HG03196 (cell line): ENCODE measurements at regions not wholly inside any gene's neighbourhood (a gene's known extent, or its start where the extent isn't known, plus 50 kb on each side); places are given as distances from the start of the nearest gene placed in this dataset.

ENCODE experiments used
- ATAC-seq: cut with Tn5 transposase; IDR thresholded peaks from one replicate; pipeline ENCODE4 v1.9.1; 2021; ENCODE audit not compliant: unreplicated experiment

DNA sequence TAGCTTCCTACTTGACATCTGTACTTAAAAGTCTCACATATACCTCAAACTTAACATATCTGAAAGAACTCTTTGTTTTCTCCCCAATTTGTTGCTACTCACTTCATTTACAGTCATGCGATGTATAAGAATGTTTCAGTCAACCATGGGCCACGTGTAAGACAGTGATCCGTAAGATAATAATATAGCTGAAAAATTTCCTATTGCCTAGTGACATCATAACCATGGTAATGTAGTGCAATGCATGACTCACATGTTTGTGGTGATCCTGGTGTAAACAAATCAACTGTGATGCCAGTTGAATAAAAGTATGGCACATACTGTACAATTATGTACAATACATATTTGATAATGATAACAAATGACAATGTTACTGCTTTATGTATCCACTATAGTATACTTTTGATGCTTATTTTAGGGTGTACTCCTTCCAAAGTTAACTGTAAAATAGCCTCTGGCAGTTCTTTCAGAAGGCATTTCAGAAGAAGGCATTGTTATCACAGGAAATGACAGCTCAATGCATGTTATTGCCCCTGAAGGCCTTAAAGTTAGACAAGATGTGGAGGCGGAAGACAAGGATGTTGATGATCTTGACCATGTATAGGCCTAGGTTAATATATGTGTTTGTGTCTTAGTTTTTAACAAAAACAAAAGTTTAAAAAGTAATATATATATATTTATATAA, 579.0 kb downstream of the EPHA7 start:
- ATAC-seq: no peak

GRCh38 chr6:92828788-92829187, 590.6 kb downstream of the EPHA7 start:
- no peak for ATAC-seq

DNA sequence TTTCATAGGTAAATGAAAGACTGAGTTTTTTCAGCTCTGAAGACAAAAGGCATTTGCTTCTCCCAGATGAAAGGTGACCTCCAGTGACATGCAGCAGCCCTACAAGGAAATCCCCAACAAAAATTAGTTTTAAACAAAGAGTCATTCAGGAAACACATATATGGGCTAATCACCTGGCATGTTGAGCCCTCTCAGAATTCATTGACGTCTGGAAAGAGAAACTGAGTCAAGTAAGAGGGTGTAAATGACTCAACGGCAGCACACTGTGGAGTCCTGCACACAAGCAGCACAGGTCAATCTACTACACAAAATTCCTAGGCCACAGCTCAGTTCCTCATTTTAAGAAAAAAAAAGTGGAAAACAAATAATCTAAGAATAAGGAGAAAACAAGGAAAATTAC, 592.3 kb downstream of the EPHA7 start:
- no peak for ATAC-seq

DNA sequence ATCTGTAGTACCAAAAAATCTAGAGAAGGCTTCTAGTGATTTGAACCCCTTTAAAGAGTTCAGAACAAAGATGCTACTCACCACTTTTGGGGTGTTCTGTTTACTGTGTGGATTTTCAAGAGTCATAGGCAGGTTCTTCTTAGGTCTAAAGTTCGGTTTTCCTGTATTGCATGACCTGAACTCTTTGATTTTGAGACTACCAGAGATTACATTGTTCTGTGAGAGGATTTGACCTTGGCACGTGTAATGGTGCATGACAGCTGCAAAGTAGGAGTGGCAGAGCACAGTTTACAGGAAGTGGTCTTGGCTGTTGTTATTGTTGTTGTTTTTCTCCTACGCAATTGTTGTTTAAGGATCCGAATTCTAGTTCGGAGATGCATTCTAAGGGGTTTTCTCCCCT, 592.7 kb downstream of the EPHA7 start:
- no peak for ATAC-seq

- no peak for ATAC-seq
These were observed 597.1 kb downstream of the EPHA7 start for GRCh38 chr6:92822222-92822621.

- ATAC-seq: no peak
These were observed 598.8 kb downstream of the EPHA7 start for GRCh38 chr6:92820601-92821000.

- ATAC-seq: peak; percentile 99
These were observed 608.4 kb downstream of the EPHA7 start for GRCh38 chr6:92810913-92811312.

DNA sequence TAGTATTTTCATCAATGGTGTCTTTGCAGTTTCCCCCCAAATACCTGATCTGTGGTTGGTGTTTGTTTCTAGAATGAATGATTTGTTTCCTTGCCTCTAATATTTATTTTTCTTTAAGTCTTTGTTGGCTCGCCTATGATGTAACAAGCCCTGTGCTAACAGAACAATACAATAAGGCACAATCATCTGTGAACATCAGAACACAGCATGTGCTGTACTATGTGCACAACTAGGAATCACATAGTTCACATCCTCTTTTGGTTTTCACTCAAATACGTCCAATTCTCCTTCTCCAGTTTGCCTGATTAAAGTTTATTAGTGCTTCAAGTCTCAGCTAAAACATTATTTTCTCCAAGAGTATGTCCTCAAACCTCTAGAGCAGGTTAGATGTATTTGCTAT, 613.1 kb downstream of the EPHA7 start:
- ATAC-seq: no peak

GRCh38 chr6:92791403-92791802, 628.0 kb downstream of the EPHA7 start:
- no peak for ATAC-seq

- ATAC-seq: no peak
These were observed 629.0 kb downstream of the EPHA7 start for GRCh38 chr6:92790381-92790780.

- ATAC-seq: no peak
These were observed 635.1 kb downstream of the EPHA7 start for GRCh38 chr6:92784235-92784634.

DNA sequence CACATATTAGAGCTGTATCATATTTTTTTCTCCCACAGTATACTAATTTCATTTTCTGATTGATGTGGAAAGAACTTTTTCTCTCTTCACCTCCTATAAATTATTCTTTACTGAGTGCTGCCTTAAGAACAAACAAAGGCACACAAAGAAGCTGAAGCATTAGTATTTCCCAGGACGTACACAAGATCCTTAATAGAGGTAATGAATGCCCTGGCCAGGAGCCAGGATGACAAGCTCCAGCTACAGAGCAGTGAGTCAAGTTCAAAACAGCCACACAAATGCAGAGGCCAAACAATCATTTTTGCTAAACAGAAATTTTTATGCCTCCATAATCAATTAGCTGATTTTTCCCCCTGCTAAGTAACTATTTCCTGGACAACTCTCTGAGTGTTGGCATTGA, 639.6 kb downstream of the EPHA7 start:
- no peak for ATAC-seq

GRCh38 chr6:92777146-92777740, 642.1 kb downstream of the EPHA7 start:
- ATAC-seq: no peak

- no peak for ATAC-seq
These were observed 648.8 kb downstream of the EPHA7 start for GRCh38 chr6:92770540-92770939.

- ATAC-seq: no peak
These were observed 652.3 kb downstream of the EPHA7 start for GRCh38 chr6:92767101-92767500.

- no peak for ATAC-seq
These were observed 655.7 kb downstream of the EPHA7 start for GRCh38 chr6:92763680-92764079.

- ATAC-seq: no peak
These were observed 656.1 kb downstream of the EPHA7 start for GRCh38 chr6:92763274-92763584.

- ATAC-seq: no peak
These were observed 656.7 kb downstream of the EPHA7 start for GRCh38 chr6:92762443-92763273.

DNA sequence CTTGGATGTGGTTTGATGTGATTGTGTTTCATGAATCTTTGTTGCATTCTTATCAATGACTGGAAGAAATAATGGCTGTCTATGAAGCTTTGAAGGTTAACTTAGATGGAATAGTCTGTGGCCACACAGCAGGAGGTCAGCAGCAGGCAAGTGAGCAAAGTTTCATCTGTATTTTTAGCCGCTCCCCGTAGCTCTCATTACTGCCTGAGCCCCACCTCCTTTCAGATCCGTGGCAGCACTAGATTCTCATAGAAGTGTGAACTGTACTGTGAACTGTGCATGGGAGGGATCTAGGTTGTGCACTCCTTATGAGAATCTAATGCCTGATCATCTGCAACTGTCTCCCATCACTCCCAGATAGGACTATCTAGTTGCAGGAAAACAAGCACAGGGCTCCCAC, 660.2 kb downstream of the EPHA7 start:
- ATAC-seq: no peak

DNA sequence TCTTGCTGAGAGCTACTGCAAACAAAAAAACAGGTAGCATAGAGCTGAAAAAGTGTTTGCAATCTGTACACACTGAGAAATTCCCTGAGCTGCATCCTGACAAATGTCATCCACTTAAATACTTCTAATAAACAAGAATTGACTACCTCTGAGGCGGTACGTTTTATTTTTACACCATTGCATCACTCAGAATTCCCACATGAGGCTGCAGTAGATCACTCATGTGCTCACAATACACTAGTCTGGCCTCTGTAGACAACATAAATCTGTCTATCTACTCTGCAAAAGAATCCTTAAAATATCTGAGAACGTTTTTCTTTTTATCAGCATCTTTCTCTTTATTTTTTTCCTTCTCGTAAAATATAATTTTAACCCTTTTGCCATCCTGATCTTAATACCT, 661.4 kb downstream of the EPHA7 start:
- ATAC-seq: no peak

DNA sequence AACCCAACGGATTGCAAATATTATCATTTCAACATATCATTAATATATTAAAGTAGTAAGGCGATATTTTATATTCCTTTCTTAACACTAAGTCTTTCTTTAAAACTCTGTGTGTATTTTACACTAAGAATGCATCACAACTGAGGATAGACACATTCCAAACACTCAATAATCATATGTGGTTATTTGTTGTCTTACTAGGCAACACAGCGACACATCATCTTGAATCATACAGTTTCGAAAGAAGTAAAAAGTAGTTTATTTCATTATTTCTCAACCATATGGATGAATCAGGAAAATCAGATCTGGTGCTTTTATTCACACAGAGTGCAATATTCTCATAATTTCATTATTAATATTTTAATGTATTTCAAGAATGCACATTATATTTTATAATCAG, 662.4 kb downstream of the EPHA7 start:
- ATAC-seq: no peak

DNA sequence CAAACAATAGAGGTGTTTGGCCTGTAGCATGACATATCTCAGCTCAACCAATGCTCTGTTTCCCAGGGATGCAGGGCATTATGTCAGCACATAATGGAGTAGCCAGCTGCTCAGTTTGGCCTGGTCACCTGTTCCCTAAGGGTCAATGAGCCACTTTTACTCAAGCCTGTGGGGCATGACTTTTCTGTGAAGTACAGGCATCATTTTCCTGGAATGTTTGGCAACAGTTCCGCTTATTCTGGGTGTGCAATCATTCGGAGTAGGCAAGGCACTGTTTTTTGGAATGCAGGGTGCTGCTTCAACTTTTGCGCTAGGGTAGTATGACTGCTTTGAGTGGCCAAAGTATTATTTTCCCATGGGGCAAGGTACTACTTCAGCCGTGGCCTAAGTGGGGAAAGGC, 665.4 kb downstream of the EPHA7 start:
- no peak for ATAC-seq
